Omental fat pad (tissue), 3 donors: ENCODE measurements at regions not wholly inside any gene's neighbourhood (a gene's known extent, or its start where the extent isn't known, plus 50 kb on each side); places are given as distances from the start of the nearest gene placed in this dataset.
"Not testable (repeated sequence)": the region's sequence is repeated elsewhere in the genome, so short reads cannot be mapped to it uniquely, and the experiment has no call there.

Experiments used
- ATAC-seq: fragments of 150-250 bp; one replicate; pipeline ENCODE4 v1.9.1; 2016; ENCODE audit warnings: mild to moderate bottlenecking, moderate library complexity; ENCODE audit not compliant: low FRiP score
- DNase-seq: peaks from one replicate; pipeline ENCODE4 v3.0.0-alpha.2; 2019; ENCODE audit warnings: low spot score
- CTCF ChIP-seq, 3 donors: fragments of 450-650 bp; IDR thresholded peaks; one replicate each; pipeline ENCODE4 v1.5.1; 2016 to 2017; ENCODE audit warnings: antibody characterized with exemption in 3 of 3, mild to moderate bottlenecking in 3 of 3, moderate library complexity in 2 of 3

GRCh38 chr6:125585470-125585869 is 164.0 kb upstream of the HEY2 start:
- DNase-seq (no peak), ATAC-seq (no peak)
- TF ChIP-seq CTCF (IDR thresholded peaks at IDR 0.05), result no peak

GRCh38 chr6:125586074-125586473 is 163.4 kb upstream of the HEY2 start:
- DNase-seq (no peak), ATAC-seq (no peak)
- TF ChIP-seq CTCF (IDR thresholded peaks at IDR 0.05), result no peak

GRCh38 chr6:125586605-125587004 is 162.8 kb upstream of the HEY2 start:
- TF ChIP-seq CTCF (IDR thresholded peaks at IDR 0.05), result no peak
- no peak for DNase-seq
- ATAC-seq, result no peak

DNA sequence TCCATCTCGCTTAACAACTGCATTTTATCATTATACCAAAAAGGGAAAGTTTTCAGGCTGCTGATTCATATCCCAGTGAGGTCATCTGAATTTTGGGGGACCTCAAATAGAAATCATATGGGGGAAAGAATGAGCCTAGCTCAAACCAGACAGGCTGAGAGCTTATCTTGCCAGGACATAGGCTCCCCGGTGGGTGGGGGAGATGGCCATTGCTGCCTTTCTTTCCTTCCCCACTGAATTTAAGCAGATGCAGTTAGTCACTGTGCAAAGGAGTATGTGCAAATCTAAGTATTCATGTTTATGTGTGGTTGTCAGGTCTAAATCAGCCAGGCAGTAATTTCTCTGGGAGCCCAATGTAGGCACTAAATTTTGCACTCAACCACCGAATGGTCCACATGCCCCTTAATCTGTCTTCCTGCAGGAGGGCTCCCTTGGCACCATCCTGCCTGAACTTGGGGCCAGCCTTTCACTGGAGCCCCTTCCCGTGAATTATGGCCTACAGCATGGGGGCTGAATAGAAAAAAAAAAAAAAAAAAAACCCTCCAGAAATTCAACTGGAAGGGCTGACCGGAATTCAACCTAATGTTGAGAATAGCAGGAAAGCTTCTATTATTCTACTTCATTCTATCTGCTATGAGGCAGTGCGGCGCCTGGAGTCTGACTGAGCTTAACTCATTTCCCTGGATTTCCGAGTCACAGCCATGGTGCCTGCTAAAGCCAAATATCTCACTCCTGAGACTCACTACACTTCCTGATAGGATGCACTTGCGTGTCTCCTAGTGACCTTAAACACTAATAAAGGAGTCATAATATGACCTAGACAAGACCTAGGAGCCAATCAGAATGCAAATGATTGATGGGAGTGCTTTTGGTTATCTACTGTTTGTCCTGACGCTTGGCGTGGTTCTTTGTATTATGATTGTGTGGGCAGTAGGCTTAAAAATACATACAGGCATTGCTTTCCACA is 161.5 kb upstream of the HEY2 start:
- ATAC-seq (no peak), DNase-seq (no peak)
- no peak for TF ChIP-seq CTCF (IDR thresholded peaks at IDR 0.05)

DNA sequence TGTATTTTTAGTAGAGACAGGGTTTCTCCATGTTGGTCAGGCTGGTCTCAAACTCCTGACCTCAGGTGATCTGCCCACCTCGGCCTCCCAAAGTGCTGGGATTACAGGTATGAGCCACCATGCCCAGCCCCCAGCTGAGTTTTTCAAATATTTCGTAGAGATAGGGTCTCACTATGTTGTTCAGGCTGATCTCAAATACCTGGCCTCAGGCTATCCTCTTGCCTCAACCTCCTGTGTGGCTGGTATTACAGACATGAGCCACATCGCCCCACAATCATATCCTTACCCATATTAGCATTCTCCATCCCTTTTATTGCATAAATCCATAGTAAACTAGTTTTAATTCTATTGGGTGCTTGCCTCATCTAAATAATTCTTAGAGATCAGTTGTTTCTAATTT is 157.6 kb upstream of the HEY2 start:
- DNase-seq, ATAC-seq: not testable (repeated sequence)

DNA sequence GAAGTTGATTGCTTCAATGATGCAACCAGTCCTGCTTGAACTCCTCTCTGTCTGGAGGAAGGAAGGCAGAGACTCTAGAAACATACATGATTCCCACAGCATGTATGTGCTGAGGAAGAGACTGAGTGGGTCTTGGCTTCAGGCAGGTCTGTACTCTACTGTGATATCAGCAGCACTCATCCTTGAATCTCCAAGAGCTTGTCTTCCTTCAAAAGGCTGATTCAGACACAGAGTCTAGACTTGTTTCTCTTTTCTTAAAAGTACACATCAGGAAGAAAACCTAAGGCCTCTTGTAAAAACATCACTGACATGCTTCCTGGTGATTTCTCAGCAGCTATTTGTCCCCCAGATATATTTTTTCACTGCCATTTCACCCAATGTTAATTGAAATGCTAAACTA is 155.7 kb upstream of the HEY2 start:
- DNase-seq (no peak), ATAC-seq (no peak)
- no peak for TF ChIP-seq CTCF (IDR thresholded peaks at IDR 0.05)

DNA sequence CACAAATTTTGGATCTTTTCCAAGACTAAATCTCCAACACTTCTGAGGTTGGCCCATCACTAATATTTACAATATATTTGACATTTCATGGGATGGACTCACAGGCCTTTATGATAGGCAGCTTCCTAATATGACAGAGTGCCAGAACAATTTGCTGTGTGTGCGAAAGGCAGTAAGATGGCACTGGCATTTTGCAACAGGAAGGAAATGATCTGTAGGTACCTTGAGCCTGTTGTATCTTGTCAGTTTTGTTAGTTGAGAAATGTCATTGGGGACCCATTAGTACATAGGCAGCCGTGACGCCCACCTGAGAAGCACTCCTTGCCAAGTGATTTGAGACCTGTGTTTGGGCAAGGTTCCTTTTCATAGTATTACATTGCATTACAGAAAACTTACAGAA is 153.4 kb upstream of the HEY2 start:
- ATAC-seq (no peak), DNase-seq (no peak)
- no peak for TF ChIP-seq CTCF (IDR thresholded peaks at IDR 0.05)
